ENCODE measurements at regions not wholly inside any gene's neighbourhood (a gene's known extent, or its start where the extent isn't known, plus 50 kb on each side); places are given as distances from the start of the nearest gene placed in this dataset.

- H3K36me3 Mint-ChIP-seq (ENCODE audit: low read depth), result no peaks in the 10 kb centered on the region
- no peaks in the 10 kb centered on the region for H3K4me1 Mint-ChIP-seq (ENCODE audit: low read depth)
- H3K4me3 Mint-ChIP-seq, result no peak overlapping the region
- H3K27ac Mint-ChIP-seq, result no peak overlapping the region
- peaks cover 7% of the 10 kb centered on the region for H3K9me3 Mint-ChIP-seq
- H3K27me3 Mint-ChIP-seq (ENCODE audit: low read depth), result no peaks in the 10 kb centered on the region
Observed at GRCh38 chr3:148149556-148149955, 548.1 kb upstream of the AGTR1 start.

GRCh38 chr3:148150141-148150540 is 547.6 kb upstream of the AGTR1 start:
- Mint-ChIP-seq H3K27ac (no peak overlapping the region), H3K9me3 (peaks cover 7% of the 10 kb centered on the region)

GRCh38 chr3:148158210-148158609 is 539.5 kb upstream of the AGTR1 start:
- H3K4me1 Mint-ChIP-seq (ENCODE audit: low read depth), result no peaks in the 10 kb centered on the region
- H3K36me3 Mint-ChIP-seq (ENCODE audit: low read depth), result no peaks in the 10 kb centered on the region
- H3K27ac Mint-ChIP-seq, result no peak overlapping the region
- H3K4me3 Mint-ChIP-seq, result no peak overlapping the region
- no peaks in the 10 kb centered on the region for H3K9me3 Mint-ChIP-seq
- H3K27me3 Mint-ChIP-seq (ENCODE audit: low read depth), result no peaks in the 10 kb centered on the region

More at GRCh38 chr3:148150141-148150540, 547.6 kb upstream of the AGTR1 start:
- H3K36me3 Mint-ChIP-seq (ENCODE audit: low read depth), result no peaks in the 10 kb centered on the region
- H3K4me1 Mint-ChIP-seq (ENCODE audit: low read depth), result no peaks in the 10 kb centered on the region
- H3K4me3 Mint-ChIP-seq, result no peak overlapping the region
- H3K27me3 Mint-ChIP-seq (ENCODE audit: low read depth), result no peaks in the 10 kb centered on the region

DNA sequence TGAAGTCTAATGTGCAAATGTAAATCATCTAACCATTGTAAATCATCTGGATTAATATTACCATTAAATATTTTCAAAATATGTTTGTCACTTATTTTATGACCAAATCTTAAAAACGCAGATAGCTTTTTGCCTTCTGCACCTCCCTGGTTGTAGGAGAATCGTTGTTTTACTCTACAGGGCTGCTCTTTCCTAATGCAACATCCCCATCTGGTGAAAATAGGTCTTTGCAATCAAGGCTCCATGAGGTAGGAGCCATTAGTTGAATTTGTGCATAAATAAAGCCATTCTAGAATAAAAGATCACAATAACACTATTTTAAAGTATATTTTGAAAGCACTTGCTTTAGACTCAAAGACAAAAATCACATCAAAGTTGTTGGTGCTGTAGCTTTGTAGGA is 535.6 kb upstream of the AGTR1 start:
- H3K27me3 Mint-ChIP-seq (ENCODE audit: low read depth), result no peaks in the 10 kb centered on the region
- no peaks in the 10 kb centered on the region for H3K4me1 Mint-ChIP-seq (ENCODE audit: low read depth)
- no peak overlapping the region for H3K27ac Mint-ChIP-seq
- no peaks in the 10 kb centered on the region for H3K36me3 Mint-ChIP-seq (ENCODE audit: low read depth)
- H3K9me3 Mint-ChIP-seq, result no peaks in the 10 kb centered on the region
- H3K4me3 Mint-ChIP-seq, result no peak overlapping the region

GRCh38 chr3:148168347-148168746 is 529.4 kb upstream of the AGTR1 start:
- H3K4me3 Mint-ChIP-seq, result no peak overlapping the region
- no peaks in the 10 kb centered on the region for H3K4me1 Mint-ChIP-seq (ENCODE audit: low read depth)
- no peaks in the 10 kb centered on the region for H3K27me3 Mint-ChIP-seq (ENCODE audit: low read depth)
- H3K36me3 Mint-ChIP-seq (ENCODE audit: low read depth), result no peaks in the 10 kb centered on the region
- H3K9me3 Mint-ChIP-seq, result no peaks in the 10 kb centered on the region
- no peak overlapping the region for H3K27ac Mint-ChIP-seq

DNA sequence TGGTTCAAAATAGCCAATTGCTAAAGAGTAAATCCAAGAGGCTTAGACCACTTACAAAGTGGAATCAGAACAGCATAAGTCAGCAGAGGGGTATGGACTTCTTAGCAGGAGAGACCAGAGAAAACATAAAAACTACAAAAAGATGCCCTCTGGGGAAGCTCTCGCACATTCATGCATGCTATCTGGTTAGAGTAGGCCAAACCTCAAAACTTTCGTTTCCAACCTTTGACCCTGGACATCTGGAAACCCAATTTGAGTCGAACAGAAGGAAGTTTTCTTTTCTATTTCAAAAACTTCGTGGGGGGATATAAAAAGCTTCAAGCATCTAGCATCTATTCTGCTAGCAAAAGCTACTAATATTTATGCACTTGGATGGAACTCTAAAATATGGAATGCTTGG is 523.9 kb upstream of the AGTR1 start:
- no peaks in the 10 kb centered on the region for H3K36me3 Mint-ChIP-seq (ENCODE audit: low read depth)
- no peak overlapping the region for H3K27ac Mint-ChIP-seq
- no peaks in the 10 kb centered on the region for H3K4me1 Mint-ChIP-seq (ENCODE audit: low read depth)
- no peaks in the 10 kb centered on the region for H3K27me3 Mint-ChIP-seq (ENCODE audit: low read depth)
- H3K9me3 Mint-ChIP-seq, result no peaks in the 10 kb centered on the region
- H3K4me3 Mint-ChIP-seq, result no peak overlapping the region

- H3K4me1 Mint-ChIP-seq (ENCODE audit: low read depth), result no peaks in the 10 kb centered on the region
- H3K36me3 Mint-ChIP-seq (ENCODE audit: low read depth), result no peaks in the 10 kb centered on the region
- H3K4me3 Mint-ChIP-seq, result no peak overlapping the region
- no peaks in the 10 kb centered on the region for H3K9me3 Mint-ChIP-seq
- H3K27me3 Mint-ChIP-seq (ENCODE audit: low read depth), result no peaks in the 10 kb centered on the region
- no peak overlapping the region for H3K27ac Mint-ChIP-seq
Observed at GRCh38 chr3:148175214-148175613, 522.5 kb upstream of the AGTR1 start.

DNA sequence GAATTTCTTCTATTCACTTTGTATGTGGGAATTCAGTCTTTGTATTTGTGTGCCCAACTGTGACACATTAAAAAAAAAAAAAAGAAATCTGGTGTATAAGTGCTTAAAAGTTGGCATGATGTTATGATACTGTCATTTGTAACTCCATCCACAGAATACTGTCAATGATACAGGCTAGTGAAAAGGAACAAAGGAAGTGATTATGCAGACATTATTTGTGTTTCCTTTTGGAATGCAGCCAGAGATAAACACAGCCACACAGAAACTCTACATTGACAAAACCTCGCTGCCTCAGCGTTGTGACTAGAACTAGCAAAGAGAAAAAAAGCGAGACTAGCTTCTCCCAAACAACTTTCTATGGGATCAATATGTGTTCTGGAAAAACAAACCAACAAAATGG is 519.2 kb upstream of the AGTR1 start:
- Mint-ChIP-seq H3K36me3 (ENCODE audit: low read depth) (no peaks in the 10 kb centered on the region), H3K27me3 (ENCODE audit: low read depth) (no peaks in the 10 kb centered on the region), H3K4me1 (ENCODE audit: low read depth) (no peaks in the 10 kb centered on the region), H3K9me3 (no peaks in the 10 kb centered on the region), H3K27ac (no peak overlapping the region), H3K4me3 (no peak overlapping the region)

GRCh38 chr3:148184798-148185197 is 512.9 kb upstream of the AGTR1 start:
- Mint-ChIP-seq H3K36me3 (ENCODE audit: low read depth) (no peaks in the 10 kb centered on the region), H3K4me3 (no peak overlapping the region), H3K27ac (no peak overlapping the region), H3K4me1 (ENCODE audit: low read depth) (no peaks in the 10 kb centered on the region), H3K27me3 (ENCODE audit: low read depth) (no peaks in the 10 kb centered on the region), H3K9me3 (no peaks in the 10 kb centered on the region)

DNA sequence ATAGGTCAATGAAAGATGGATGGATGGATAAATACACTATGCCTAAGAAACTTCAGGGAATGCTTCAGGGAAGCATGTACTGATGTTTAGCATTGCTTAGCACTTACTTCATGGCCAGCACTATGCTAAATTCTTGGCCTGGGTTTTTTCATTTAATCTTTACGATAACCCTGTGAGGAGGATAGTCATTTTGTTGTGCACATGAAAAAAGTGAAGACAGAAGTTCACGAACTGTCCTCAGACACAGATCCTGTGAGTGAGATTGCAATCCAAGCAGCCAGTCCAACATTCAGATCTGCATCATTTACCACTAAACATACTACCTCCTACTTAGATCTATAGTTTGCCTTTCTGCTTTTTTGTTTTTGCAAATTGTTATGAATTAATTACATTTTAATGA is 510.8 kb upstream of the AGTR1 start:
- H3K27me3 Mint-ChIP-seq (ENCODE audit: low read depth), result no peaks in the 10 kb centered on the region
- H3K27ac Mint-ChIP-seq, result no peak overlapping the region
- no peaks in the 10 kb centered on the region for H3K4me1 Mint-ChIP-seq (ENCODE audit: low read depth)
- H3K36me3 Mint-ChIP-seq (ENCODE audit: low read depth), result no peaks in the 10 kb centered on the region
- H3K9me3 Mint-ChIP-seq, result peaks cover 3% of the 10 kb centered on the region
- no peak overlapping the region for H3K4me3 Mint-ChIP-seq

GRCh38 chr3:148187296-148187695 is 510.4 kb upstream of the AGTR1 start:
- no peaks in the 10 kb centered on the region for H3K36me3 Mint-ChIP-seq (ENCODE audit: low read depth)
- H3K27me3 Mint-ChIP-seq (ENCODE audit: low read depth), result no peaks in the 10 kb centered on the region
- no peak overlapping the region for H3K27ac Mint-ChIP-seq
- H3K4me1 Mint-ChIP-seq (ENCODE audit: low read depth), result no peaks in the 10 kb centered on the region
- no peak overlapping the region for H3K4me3 Mint-ChIP-seq
- peaks cover 3% of the 10 kb centered on the region for H3K9me3 Mint-ChIP-seq

DNA sequence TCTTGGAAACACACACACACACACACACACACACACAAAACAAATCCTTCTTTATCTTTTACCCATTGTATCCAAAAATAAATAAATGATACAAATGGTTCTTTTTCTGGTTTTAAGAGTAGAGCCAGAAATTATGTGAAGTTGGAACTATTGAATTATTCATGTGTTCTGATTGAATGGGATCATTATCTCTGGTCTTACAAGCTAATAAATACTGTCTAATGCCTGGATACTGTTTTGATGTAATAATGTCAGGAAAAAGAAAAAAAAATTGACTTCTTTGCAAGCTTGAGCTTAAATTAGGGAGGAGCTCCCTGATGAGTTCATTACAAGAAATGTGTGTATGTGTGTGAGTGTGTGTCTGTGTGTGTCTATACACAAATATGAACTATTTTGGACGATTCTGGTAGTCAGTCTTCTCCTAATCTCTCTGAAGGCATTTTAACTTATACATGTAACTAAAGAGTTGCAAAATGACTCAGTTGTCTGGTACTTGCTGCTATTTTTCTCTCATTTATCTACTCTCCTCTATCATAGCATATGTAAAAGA is 507.2 kb upstream of the AGTR1 start:
- Mint-ChIP-seq H3K27ac (no peak overlapping the region), H3K9me3 (peaks cover 3% of the 10 kb centered on the region), H3K4me1 (ENCODE audit: low read depth) (no peaks in the 10 kb centered on the region), H3K36me3 (ENCODE audit: low read depth) (no peaks in the 10 kb centered on the region), H3K4me3 (no peak overlapping the region), H3K27me3 (ENCODE audit: low read depth) (no peaks in the 10 kb centered on the region)

DNA sequence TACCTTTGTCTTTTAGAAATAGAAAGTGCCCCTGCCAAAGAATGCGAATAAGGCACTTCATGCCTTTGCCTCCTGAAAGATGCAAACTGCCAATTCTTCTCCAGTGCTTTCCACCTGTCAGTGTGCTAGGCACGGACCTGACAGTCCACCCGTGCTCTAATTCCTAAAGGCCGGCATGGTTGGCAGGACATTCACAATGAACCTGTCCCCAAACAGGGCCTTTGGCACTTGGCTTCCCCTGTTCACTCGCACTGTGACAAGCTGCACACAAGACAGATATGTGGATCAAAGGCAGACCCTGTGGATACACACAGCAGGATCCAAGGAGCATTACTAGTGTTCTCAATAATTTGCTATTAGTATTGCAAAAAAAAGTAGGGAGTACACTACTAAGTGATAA is 505.7 kb upstream of the AGTR1 start:
- Mint-ChIP-seq H3K27me3 (ENCODE audit: low read depth) (no peaks in the 10 kb centered on the region), H3K4me1 (ENCODE audit: low read depth) (no peaks in the 10 kb centered on the region), H3K36me3 (ENCODE audit: low read depth) (no peaks in the 10 kb centered on the region), H3K27ac (no peak overlapping the region), H3K4me3 (no peak overlapping the region), H3K9me3 (peaks cover 3% of the 10 kb centered on the region)

GRCh38 chr3:148197061-148197460 is 500.6 kb upstream of the AGTR1 start:
- no peaks in the 10 kb centered on the region for H3K27me3 Mint-ChIP-seq (ENCODE audit: low read depth)
- no peaks in the 10 kb centered on the region for H3K36me3 Mint-ChIP-seq (ENCODE audit: low read depth)
- H3K4me1 Mint-ChIP-seq (ENCODE audit: low read depth), result no peaks in the 10 kb centered on the region
- no peak overlapping the region for H3K27ac Mint-ChIP-seq
- no peak overlapping the region for H3K4me3 Mint-ChIP-seq
- peaks cover 7% of the 10 kb centered on the region for H3K9me3 Mint-ChIP-seq

DNA sequence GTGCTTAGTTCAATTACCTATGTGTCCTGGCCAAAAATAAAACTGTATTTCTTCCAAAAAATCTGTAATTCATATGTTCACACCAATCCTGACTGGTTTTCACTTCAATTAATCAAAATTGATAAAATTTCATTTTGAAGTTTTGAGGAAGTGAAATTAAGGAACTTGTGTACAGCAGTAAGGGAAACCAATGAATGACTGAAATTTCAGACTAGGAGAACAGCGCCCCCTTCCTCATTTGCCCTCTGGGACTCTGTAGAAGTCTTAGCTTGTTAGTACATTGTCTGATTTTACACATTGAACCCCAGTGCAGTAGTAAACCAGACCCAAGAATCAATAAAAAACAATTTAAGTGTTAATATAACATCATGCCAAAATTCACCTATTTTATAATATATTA is 495.3 kb upstream of the AGTR1 start:
- H3K4me3 Mint-ChIP-seq, result no peak overlapping the region
- no peaks in the 10 kb centered on the region for H3K36me3 Mint-ChIP-seq (ENCODE audit: low read depth)
- H3K9me3 Mint-ChIP-seq, result peaks cover 7% of the 10 kb centered on the region
- no peaks in the 10 kb centered on the region for H3K27me3 Mint-ChIP-seq (ENCODE audit: low read depth)
- H3K4me1 Mint-ChIP-seq (ENCODE audit: low read depth), result no peaks in the 10 kb centered on the region
- no peak overlapping the region for H3K27ac Mint-ChIP-seq

All from T-helper 1 cell treated with Interleukin-12 subunit alpha and Interleukin-12 subunit beta and Interleukin-4 antibody, amounts not matched to agents 30 μg/mL and 1 μg/mL, for 36 hours (primary cell).